Fibroblast of the aortic adventitia (primary cell): ENCODE measurements at regions not wholly inside any gene's neighbourhood (a gene's known extent, or its start where the extent isn't known, plus 50 kb on each side); places are given as distances from the start of the nearest gene placed in this dataset.

Source experiments
- DNase-seq: peaks from one replicate; pipeline ENCODE4 v3.0.0-alpha.2; 2010; ENCODE audit warnings: low read depth
- H3K4me3 ChIP-seq: 2 replicates; pipeline ENCODE4 v1.5.1; 2011; ENCODE audit warnings: low read depth, mild to moderate bottlenecking, control low read depth, low read length, moderate library complexity
- TF ChIP-seq, protein P1 (sequence below): IDR thresholded peaks from 2 replicates; pipeline ENCODE4 v1.5.1; 2011; ENCODE audit warnings: mild to moderate bottlenecking, low read length, control low read depth, inconsistent platforms; ENCODE audit not compliant: insufficient read depth

DNA sequence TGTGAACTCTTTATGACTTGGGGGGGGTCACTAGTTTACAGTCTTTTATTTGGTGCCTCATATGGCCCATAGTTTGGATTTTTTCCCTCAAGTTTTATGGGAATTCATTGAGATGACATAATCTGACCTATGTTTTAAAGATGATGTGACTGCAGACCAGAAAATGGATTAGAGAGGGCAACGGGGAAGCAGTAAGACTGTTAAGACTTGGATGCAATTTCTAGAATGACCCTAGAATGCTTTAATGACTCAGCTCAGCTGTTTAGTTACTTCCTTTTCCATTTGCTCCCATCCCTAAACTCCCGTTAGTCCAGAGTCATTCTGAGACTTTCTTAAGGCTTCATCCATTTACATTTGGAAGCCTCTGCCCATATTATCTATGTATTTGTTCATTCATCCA, 59.9 kb upstream of the PDGFRA start:
- TF ChIP-seq, protein P1, sequence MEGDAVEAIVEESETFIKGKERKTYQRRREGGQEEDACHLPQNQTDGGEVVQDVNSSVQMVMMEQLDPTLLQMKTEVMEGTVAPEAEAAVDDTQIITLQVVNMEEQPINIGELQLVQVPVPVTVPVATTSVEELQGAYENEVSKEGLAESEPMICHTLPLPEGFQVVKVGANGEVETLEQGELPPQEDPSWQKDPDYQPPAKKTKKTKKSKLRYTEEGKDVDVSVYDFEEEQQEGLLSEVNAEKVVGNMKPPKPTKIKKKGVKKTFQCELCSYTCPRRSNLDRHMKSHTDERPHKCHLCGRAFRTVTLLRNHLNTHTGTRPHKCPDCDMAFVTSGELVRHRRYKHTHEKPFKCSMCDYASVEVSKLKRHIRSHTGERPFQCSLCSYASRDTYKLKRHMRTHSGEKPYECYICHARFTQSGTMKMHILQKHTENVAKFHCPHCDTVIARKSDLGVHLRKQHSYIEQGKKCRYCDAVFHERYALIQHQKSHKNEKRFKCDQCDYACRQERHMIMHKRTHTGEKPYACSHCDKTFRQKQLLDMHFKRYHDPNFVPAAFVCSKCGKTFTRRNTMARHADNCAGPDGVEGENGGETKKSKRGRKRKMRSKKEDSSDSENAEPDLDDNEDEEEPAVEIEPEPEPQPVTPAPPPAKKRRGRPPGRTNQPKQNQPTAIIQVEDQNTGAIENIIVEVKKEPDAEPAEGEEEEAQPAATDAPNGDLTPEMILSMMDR = no peak
- no peak overlapping the region for H3K4me3 ChIP-seq
- DNase-seq = no peak

DNA sequence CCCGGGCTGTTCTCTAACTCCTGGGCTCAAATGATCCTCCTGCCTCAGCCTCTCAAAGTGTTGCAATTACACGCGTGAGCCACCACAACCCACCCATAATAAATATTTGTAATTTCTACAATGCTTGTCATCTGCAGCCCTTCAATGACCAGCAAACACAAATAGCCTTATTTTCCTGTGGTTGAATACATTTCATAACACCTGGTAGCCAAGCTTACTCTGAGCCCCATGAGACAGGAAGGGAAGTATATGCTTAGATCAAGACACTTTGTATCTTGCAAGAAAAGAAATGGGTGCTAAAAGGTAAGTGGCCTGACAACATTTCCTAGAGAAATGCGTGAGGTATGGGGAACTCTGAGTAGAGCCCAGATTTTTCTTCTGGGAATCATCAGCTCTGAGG, 56.9 kb upstream of the PDGFRA start:
- DNase-seq = no peak
- TF ChIP-seq, protein P1 = no peak
- H3K4me3 ChIP-seq = no peak overlapping the region

DNA sequence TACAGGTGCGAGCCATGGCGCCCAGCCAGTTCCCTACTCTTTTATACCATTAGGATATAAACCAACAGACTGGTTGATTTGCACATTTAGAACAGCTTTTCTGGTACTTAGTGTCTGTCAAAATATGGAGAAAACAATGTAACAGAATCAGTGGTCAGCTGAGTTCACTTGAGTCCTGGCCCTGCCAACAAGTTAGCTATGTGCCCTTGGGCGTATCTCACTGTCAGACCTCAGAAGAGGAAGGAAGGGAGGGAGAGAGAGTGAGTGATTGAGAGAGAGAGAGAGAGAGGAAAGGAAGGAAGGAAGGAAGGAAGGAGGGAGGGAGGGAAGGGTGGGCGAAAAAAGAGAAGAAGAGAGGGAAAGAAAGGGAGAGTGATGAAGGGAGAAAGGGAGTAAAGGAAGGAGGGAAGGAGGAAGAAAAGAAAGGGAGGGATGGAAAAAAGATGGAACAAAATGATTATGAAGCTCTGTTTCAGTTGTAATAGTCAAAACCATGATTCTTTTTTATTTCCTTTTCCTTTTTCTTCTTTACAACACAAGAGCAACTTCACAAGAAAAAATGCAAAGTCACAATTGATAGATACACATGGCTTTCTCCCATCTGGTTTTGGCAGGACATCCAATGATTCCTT, 55.7 kb upstream of the PDGFRA start:
- peak; percentile 62 for DNase-seq
- TF ChIP-seq, protein P1 = no peak
- H3K4me3 ChIP-seq = no peak overlapping the region

DNA sequence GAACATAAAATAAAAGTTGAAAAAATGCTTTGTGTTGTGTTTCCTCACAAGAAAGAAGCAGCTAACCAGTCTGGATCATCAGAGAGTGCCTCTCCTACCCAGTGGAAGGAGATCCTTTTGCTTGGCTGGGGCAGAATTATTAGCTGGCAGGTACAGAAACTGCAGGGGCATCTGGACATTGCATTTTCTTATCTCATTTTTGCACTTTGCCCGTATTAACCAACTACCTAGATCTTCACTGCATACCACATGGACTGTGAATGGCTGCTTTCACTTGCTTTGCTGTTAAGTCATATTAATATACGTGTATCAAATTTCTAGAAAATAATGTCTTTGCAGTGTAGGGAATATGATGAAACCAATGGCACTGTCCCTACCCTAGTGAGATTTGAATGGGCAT, 52.9 kb upstream of the PDGFRA start:
- TF ChIP-seq, protein P1 = no peak
- DNase-seq = no peak
- no peak overlapping the region for H3K4me3 ChIP-seq
